Astrocyte of the cerebellum (primary cell): ENCODE measurements at regions not wholly inside any gene's neighbourhood (a gene's known extent, or its start where the extent isn't known, plus 50 kb on each side); places are given as distances from the start of the nearest gene placed in this dataset.

Experiments used
- DNase-seq: peaks from one replicate; pipeline ENCODE4 v3.0.0-alpha.2; 2011; ENCODE audit warnings: low read depth
- H3K4me3 ChIP-seq: 2 replicates; pipeline ENCODE4 v1.5.1; 2011; ENCODE audit warnings: mild to moderate bottlenecking, low read depth, low read length, moderate library complexity
- CTCF ChIP-seq: IDR thresholded peaks from 2 replicates; pipeline ENCODE4 v1.5.1; 2012; ENCODE audit warnings: low read length, low read depth, moderate library complexity, mild to moderate bottlenecking; ENCODE audit errors: missing control alignments
- in situ Hi-C: cut with HindIII; loops from 2 replicates; pipeline ENCODE4 v1.10.0; 2017; ENCODE audit warnings: low sequenced_read_pairs

- TF ChIP-seq CTCF = no peak
- in situ Hi-C loops = no loop called here
- no peak overlapping the region for H3K4me3 ChIP-seq
- no peak for DNase-seq
Observed at GRCh38 chr6:79422666-79423065, 114.6 kb downstream of the LCA5 start.

- in situ Hi-C loops = no loop called here
- H3K4me3 ChIP-seq = no peak overlapping the region
- peak; percentile 95 for DNase-seq
- TF ChIP-seq CTCF = no peak
Observed at GRCh38 chr6:79421707-79422484, 115.3 kb downstream of the LCA5 start.

- TF ChIP-seq CTCF = no peak
- DNase-seq = no peak
- no peak overlapping the region for H3K4me3 ChIP-seq
- in situ Hi-C loops = no loop called here
Observed at GRCh38 chr6:79421001-79421411, 116.2 kb downstream of the LCA5 start.

- TF ChIP-seq CTCF = no peak
- in situ Hi-C loops = no loop called here
- no peak overlapping the region for H3K4me3 ChIP-seq
- no peak for DNase-seq
Observed at GRCh38 chr6:79420054-79420453, 117.2 kb downstream of the LCA5 start.

GRCh38 chr6:79416931-79417330, 120.3 kb downstream of the LCA5 start:
- TF ChIP-seq CTCF = no peak
- in situ Hi-C loops = no loop called here
- no peak overlapping the region for H3K4me3 ChIP-seq
- DNase-seq = no peak

GRCh38 chr6:79413562-79414002, 123.6 kb downstream of the LCA5 start:
- peak; percentile 60 for DNase-seq
- TF ChIP-seq CTCF = no peak
- in situ Hi-C loops = no loop called here
- no peak overlapping the region for H3K4me3 ChIP-seq

GRCh38 chr6:79410806-79411205, 126.4 kb downstream of the LCA5 start:
- TF ChIP-seq CTCF = no peak
- in situ Hi-C loops = no loop called here
- DNase-seq = no peak
- no peak overlapping the region for H3K4me3 ChIP-seq
